ENCODE measurements at regions not wholly inside any gene's neighbourhood (a gene's known extent, or its start where the extent isn't known, plus 50 kb on each side); places are given as distances from the start of the nearest gene placed in this dataset.

GRCh38 chr22:47394504-47395440 lies 632.3 kb downstream of the TBC1D22A start:
- Histone ChIP-seq H3K27ac (ENCODE audit: low read depth, low read length) (no peak overlapping the region), H3K4me3 (ENCODE audit: low read depth in 1 of 2, low read length in 2 of 2) (no peak overlapping the region), H3K9me3 (ENCODE audit: control insufficient read depth in 1 of 2, low read length in 2 of 2) (no peaks in the 10 kb centered on the region), H3K9ac (ENCODE audit: low read depth in 1 of 2, low read length in 2 of 2) (no peak overlapping the region), H3K4me1 (ENCODE audit: control insufficient read depth in 1 of 2, insufficient read depth in 2 of 2, low read length in 2 of 2) (peaks cover 0 to 4% of the 10 kb centered on the region in 2 donors), H3K27me3 (ENCODE audit: control insufficient read depth in 1 of 2, insufficient read depth in 2 of 2, low read length in 2 of 2) (no peaks in the 10 kb centered on the region), H3K36me3 (ENCODE audit: control insufficient read depth in 1 of 2, insufficient read depth in 2 of 2, low read length in 2 of 2) (no peaks in the 10 kb centered on the region)

GRCh38 chr22:47393191-47393590 lies 630.7 kb downstream of the TBC1D22A start:
- Histone ChIP-seq H3K27me3 (ENCODE audit: control insufficient read depth in 1 of 2, insufficient read depth in 2 of 2, low read length in 2 of 2) (no peaks in the 10 kb centered on the region), H3K27ac (ENCODE audit: low read depth, low read length) (no peak overlapping the region), H3K4me1 (ENCODE audit: control insufficient read depth in 1 of 2, insufficient read depth in 2 of 2, low read length in 2 of 2) (peaks cover 0 to 4% of the 10 kb centered on the region in 2 donors), H3K9me3 (ENCODE audit: control insufficient read depth in 1 of 2, low read length in 2 of 2) (no peaks in the 10 kb centered on the region), H3K36me3 (ENCODE audit: control insufficient read depth in 1 of 2, insufficient read depth in 2 of 2, low read length in 2 of 2) (no peaks in the 10 kb centered on the region), H3K9ac (ENCODE audit: low read depth in 1 of 2, low read length in 2 of 2) (no peak overlapping the region), H3K4me3 (ENCODE audit: low read depth in 1 of 2, low read length in 2 of 2) (no peak overlapping the region)

GRCh38 chr22:47392729-47393128 lies 630.3 kb downstream of the TBC1D22A start:
- H3K27me3 ChIP-seq (ENCODE audit: control insufficient read depth in 1 of 2, insufficient read depth in 2 of 2, low read length in 2 of 2), result no peaks in the 10 kb centered on the region
- no peak overlapping the region for H3K27ac ChIP-seq (ENCODE audit: low read depth, low read length)
- no peaks in the 10 kb centered on the region for H3K36me3 ChIP-seq (ENCODE audit: control insufficient read depth in 1 of 2, insufficient read depth in 2 of 2, low read length in 2 of 2)
- no peak overlapping the region for H3K9ac ChIP-seq (ENCODE audit: low read depth in 1 of 2, low read length in 2 of 2)
- H3K4me3 ChIP-seq (ENCODE audit: low read depth in 1 of 2, low read length in 2 of 2), result no peak overlapping the region
- peaks cover 0 to 4% of the 10 kb centered on the region in 2 donors for H3K4me1 ChIP-seq (ENCODE audit: control insufficient read depth in 1 of 2, insufficient read depth in 2 of 2, low read length in 2 of 2)
- no peaks in the 10 kb centered on the region for H3K9me3 ChIP-seq (ENCODE audit: control insufficient read depth in 1 of 2, low read length in 2 of 2)

- Histone ChIP-seq H3K36me3 (ENCODE audit: control insufficient read depth in 1 of 2, insufficient read depth in 2 of 2, low read length in 2 of 2) (no peaks in the 10 kb centered on the region), H3K9me3 (ENCODE audit: control insufficient read depth in 1 of 2, low read length in 2 of 2) (no peaks in the 10 kb centered on the region), H3K27me3 (ENCODE audit: control insufficient read depth in 1 of 2, insufficient read depth in 2 of 2, low read length in 2 of 2) (no peaks in the 10 kb centered on the region), H3K27ac (ENCODE audit: low read depth, low read length) (no peak overlapping the region), H3K4me1 (ENCODE audit: control insufficient read depth in 1 of 2, insufficient read depth in 2 of 2, low read length in 2 of 2) (peaks cover 0 to 4% of the 10 kb centered on the region in 2 donors), H3K4me3 (ENCODE audit: low read depth in 1 of 2, low read length in 2 of 2) (no peak overlapping the region), H3K9ac (ENCODE audit: low read depth in 1 of 2, low read length in 2 of 2) (no peak overlapping the region)
These were observed 629.6 kb downstream of the TBC1D22A start for GRCh38 chr22:47392054-47392347.

GRCh38 chr22:47391169-47392053 lies 629.0 kb downstream of the TBC1D22A start:
- Histone ChIP-seq H3K4me3 (ENCODE audit: low read depth in 1 of 2, low read length in 2 of 2) (no peak overlapping the region), H3K36me3 (ENCODE audit: control insufficient read depth in 1 of 2, insufficient read depth in 2 of 2, low read length in 2 of 2) (no peaks in the 10 kb centered on the region), H3K9me3 (ENCODE audit: control insufficient read depth in 1 of 2, low read length in 2 of 2) (no peaks in the 10 kb centered on the region), H3K27ac (ENCODE audit: low read depth, low read length) (no peak overlapping the region), H3K9ac (ENCODE audit: low read depth in 1 of 2, low read length in 2 of 2) (no peak overlapping the region), H3K4me1 (ENCODE audit: control insufficient read depth in 1 of 2, insufficient read depth in 2 of 2, low read length in 2 of 2) (peaks cover 0 to 4% of the 10 kb centered on the region in 2 donors), H3K27me3 (ENCODE audit: control insufficient read depth in 1 of 2, insufficient read depth in 2 of 2, low read length in 2 of 2) (no peaks in the 10 kb centered on the region)

GRCh38 chr22:47390026-47390970 lies 627.8 kb downstream of the TBC1D22A start:
- Histone ChIP-seq H3K9ac (ENCODE audit: low read depth in 1 of 2, low read length in 2 of 2) (no peak overlapping the region), H3K36me3 (ENCODE audit: control insufficient read depth in 1 of 2, insufficient read depth in 2 of 2, low read length in 2 of 2) (no peaks in the 10 kb centered on the region), H3K9me3 (ENCODE audit: control insufficient read depth in 1 of 2, low read length in 2 of 2) (no peaks in the 10 kb centered on the region), H3K27ac (ENCODE audit: low read depth, low read length) (no peak overlapping the region), H3K4me1 (ENCODE audit: control insufficient read depth in 1 of 2, insufficient read depth in 2 of 2, low read length in 2 of 2) (no peaks in the 10 kb centered on the region), H3K4me3 (ENCODE audit: low read depth in 1 of 2, low read length in 2 of 2) (no peak overlapping the region), H3K27me3 (ENCODE audit: control insufficient read depth in 1 of 2, insufficient read depth in 2 of 2, low read length in 2 of 2) (no peaks in the 10 kb centered on the region)

- no peak overlapping the region for H3K27ac ChIP-seq (ENCODE audit: low read depth, low read length)
- H3K36me3 ChIP-seq (ENCODE audit: control insufficient read depth in 1 of 2, insufficient read depth in 2 of 2, low read length in 2 of 2), result no peaks in the 10 kb centered on the region
- no peak overlapping the region for H3K9ac ChIP-seq (ENCODE audit: low read depth in 1 of 2, low read length in 2 of 2)
- H3K4me1 ChIP-seq (ENCODE audit: control insufficient read depth in 1 of 2, insufficient read depth in 2 of 2, low read length in 2 of 2), result no peaks in the 10 kb centered on the region
- H3K27me3 ChIP-seq (ENCODE audit: control insufficient read depth in 1 of 2, insufficient read depth in 2 of 2, low read length in 2 of 2), result no peaks in the 10 kb centered on the region
- H3K4me3 ChIP-seq (ENCODE audit: low read depth in 1 of 2, low read length in 2 of 2), result no peak overlapping the region
- H3K9me3 ChIP-seq (ENCODE audit: control insufficient read depth in 1 of 2, low read length in 2 of 2), result no peaks in the 10 kb centered on the region
These were observed 626.8 kb downstream of the TBC1D22A start for GRCh38 chr22:47389201-47389600.

GRCh38 chr22:47388778-47389177 lies 626.3 kb downstream of the TBC1D22A start:
- Histone ChIP-seq H3K27me3 (ENCODE audit: control insufficient read depth in 1 of 2, insufficient read depth in 2 of 2, low read length in 2 of 2) (no peaks in the 10 kb centered on the region), H3K4me1 (ENCODE audit: control insufficient read depth in 1 of 2, insufficient read depth in 2 of 2, low read length in 2 of 2) (no peaks in the 10 kb centered on the region), H3K9me3 (ENCODE audit: control insufficient read depth in 1 of 2, low read length in 2 of 2) (no peaks in the 10 kb centered on the region), H3K27ac (ENCODE audit: low read depth, low read length) (no peak overlapping the region), H3K9ac (ENCODE audit: low read depth in 1 of 2, low read length in 2 of 2) (no peak overlapping the region), H3K36me3 (ENCODE audit: control insufficient read depth in 1 of 2, insufficient read depth in 2 of 2, low read length in 2 of 2) (no peaks in the 10 kb centered on the region), H3K4me3 (ENCODE audit: low read depth in 1 of 2, low read length in 2 of 2) (no peak overlapping the region)

- no peak overlapping the region for H3K9ac ChIP-seq (ENCODE audit: low read depth in 1 of 2, low read length in 2 of 2)
- H3K27me3 ChIP-seq (ENCODE audit: control insufficient read depth in 1 of 2, insufficient read depth in 2 of 2, low read length in 2 of 2), result no peaks in the 10 kb centered on the region
- H3K4me1 ChIP-seq (ENCODE audit: control insufficient read depth in 1 of 2, insufficient read depth in 2 of 2, low read length in 2 of 2), result no peaks in the 10 kb centered on the region
- no peaks in the 10 kb centered on the region for H3K9me3 ChIP-seq (ENCODE audit: control insufficient read depth in 1 of 2, low read length in 2 of 2)
- H3K4me3 ChIP-seq (ENCODE audit: low read depth in 1 of 2, low read length in 2 of 2), result no peak overlapping the region
- no peak overlapping the region for H3K27ac ChIP-seq (ENCODE audit: low read depth, low read length)
- H3K36me3 ChIP-seq (ENCODE audit: control insufficient read depth in 1 of 2, insufficient read depth in 2 of 2, low read length in 2 of 2), result no peaks in the 10 kb centered on the region
These were observed 625.9 kb downstream of the TBC1D22A start for GRCh38 chr22:47388331-47388730.

All from duodenal mucosa (tissue), 2 donors.